Stimulated activated CD8-positive, alpha-beta memory T cell treated with anti-CD3 and anti-CD28 coated beads, Interleukin-12 subunit alpha, Interleukin-12 subunit beta, amount 100 ng/mL, for 1 hour (primary cell): ENCODE measurements at regions not wholly inside any gene's neighbourhood (a gene's known extent, or its start where the extent isn't known, plus 50 kb on each side); places are given as distances from the start of the nearest gene placed in this dataset.

Experiments
- DNase-seq: peaks from one replicate; pipeline ENCODE4 v3.0.0-alpha.2; 2020; ENCODE audit warnings: low read depth

- DNase-seq: no peak
Measured at GRCh38 chr18:40782453-40783130, 1172.4 kb upstream of the PIK3C3 start.

GRCh38 chr18:40769786-40770185, 1185.2 kb upstream of the PIK3C3 start:
- DNase-seq: no peak

- DNase-seq: no peak
Measured at GRCh38 chr18:40760251-40760650, 1194.8 kb upstream of the PIK3C3 start.

- DNase-seq: no peak
Measured at GRCh38 chr18:40754477-40754876, 1200.6 kb upstream of the PIK3C3 start.

- DNase-seq: no peak
Measured at GRCh38 chr18:40752316-40752715, 1202.7 kb upstream of the PIK3C3 start.

GRCh38 chr18:40751186-40751585, 1203.8 kb upstream of the PIK3C3 start:
- no peak for DNase-seq

- no peak for DNase-seq
Measured at GRCh38 chr18:40739029-40739428, 1216.0 kb upstream of the PIK3C3 start.

- DNase-seq: no peak
Measured at GRCh38 chr18:40738321-40738880, 1216.6 kb upstream of the PIK3C3 start.

GRCh38 chr18:40708726-40709125, 1246.3 kb upstream of the PIK3C3 start:
- no peak for DNase-seq

GRCh38 chr18:40707797-40708196, 1247.2 kb upstream of the PIK3C3 start:
- DNase-seq: no peak

GRCh38 chr18:40698129-40698528, 1256.9 kb upstream of the PIK3C3 start:
- DNase-seq: no peak

GRCh38 chr18:40695526-40695925, 1259.5 kb upstream of the PIK3C3 start:
- DNase-seq: no peak

- DNase-seq: no peak
Measured at GRCh38 chr18:40692871-40693270, 1262.2 kb upstream of the PIK3C3 start.

- no peak for DNase-seq
Measured at GRCh38 chr18:40690062-40690461, 1265.0 kb upstream of the PIK3C3 start.

GRCh38 chr18:40687399-40687798, 1267.6 kb upstream of the PIK3C3 start:
- no peak for DNase-seq

- no peak for DNase-seq
Measured at GRCh38 chr18:40686836-40687235, 1268.2 kb upstream of the PIK3C3 start.

- DNase-seq: no peak
Measured at GRCh38 chr18:40685219-40685618, 1269.8 kb upstream of the PIK3C3 start.

GRCh38 chr18:40678318-40678717, 1276.7 kb upstream of the PIK3C3 start:
- DNase-seq: no peak

- DNase-seq: no peak
Measured at GRCh38 chr18:40676668-40677067, 1278.4 kb upstream of the PIK3C3 start.

GRCh38 chr18:40673150-40673549, 1281.9 kb upstream of the PIK3C3 start:
- no peak for DNase-seq

- DNase-seq: no peak
Measured at GRCh38 chr18:40672590-40672989, 1282.4 kb upstream of the PIK3C3 start.

- DNase-seq: no peak
Measured at GRCh38 chr18:40670668-40671375, 1284.2 kb upstream of the PIK3C3 start.

GRCh38 chr18:40662898-40663437, 1292.1 kb upstream of the PIK3C3 start:
- DNase-seq: no peak
